HG02610 (cell line): ENCODE measurements at regions not wholly inside any gene's neighbourhood (a gene's known extent, or its start where the extent isn't known, plus 50 kb on each side); places are given as distances from the start of the nearest gene placed in this dataset.
A peak's percentile ranks its signal among the peaks of the same experiment; 100 is the strongest.

Source experiments
- ATAC-seq: cut with Tn5 transposase; IDR thresholded peaks from one replicate; pipeline ENCODE4 v1.9.1; 2021; ENCODE audit warnings: mild to moderate bottlenecking, moderate library complexity; ENCODE audit not compliant: unreplicated experiment

DNA sequence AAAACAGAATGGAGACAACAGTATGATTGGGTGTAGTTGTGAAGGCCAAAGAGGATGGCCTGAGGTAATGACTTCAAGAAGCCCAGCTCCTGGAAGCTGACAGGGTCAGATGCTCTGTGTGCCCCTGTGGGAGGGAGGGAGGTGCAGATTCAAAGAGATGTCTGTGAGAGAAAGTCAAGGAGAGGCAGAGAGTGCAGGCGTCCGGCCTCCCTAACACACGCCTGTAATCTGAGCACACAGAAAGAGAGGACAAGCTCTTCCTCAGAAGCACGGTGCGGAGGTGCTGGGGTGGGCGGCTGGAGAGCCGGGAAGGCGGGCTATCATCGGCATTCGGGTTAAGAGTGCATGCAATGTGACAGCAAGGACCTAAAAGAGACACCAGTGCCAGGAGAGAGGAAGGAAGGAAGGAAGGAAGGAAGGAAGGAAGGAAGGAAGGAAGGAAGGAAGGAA, 238.2 kb upstream of the HES1 start:
- no peak for ATAC-seq

DNA sequence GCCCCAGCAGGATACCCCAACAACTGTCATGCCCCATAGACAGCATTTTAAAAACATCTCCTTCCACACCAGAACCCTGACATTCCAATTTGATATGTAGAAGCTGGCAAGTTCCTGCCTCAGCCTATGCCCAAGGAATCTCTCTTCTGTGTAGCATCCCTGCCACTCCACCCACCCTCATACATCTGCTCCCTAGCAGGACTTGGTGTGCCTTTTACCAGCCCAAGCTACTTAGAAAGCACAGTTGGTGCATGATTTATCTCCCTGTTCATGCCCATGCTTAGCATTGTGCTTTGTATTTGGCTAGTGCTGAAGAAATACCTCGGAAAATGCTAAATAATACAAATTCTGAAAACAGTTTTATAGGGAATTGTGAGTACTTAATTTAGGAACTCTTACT, 236.9 kb upstream of the HES1 start:
- no peak for ATAC-seq

- no peak for ATAC-seq
Measured at GRCh38 chr3:193901007-193901406, 234.9 kb upstream of the HES1 start.

GRCh38 chr3:193902607-193903511, 233.1 kb upstream of the HES1 start:
- ATAC-seq: no peak

- ATAC-seq: no peak
Measured at GRCh38 chr3:193903512-193903817, 232.5 kb upstream of the HES1 start.

DNA sequence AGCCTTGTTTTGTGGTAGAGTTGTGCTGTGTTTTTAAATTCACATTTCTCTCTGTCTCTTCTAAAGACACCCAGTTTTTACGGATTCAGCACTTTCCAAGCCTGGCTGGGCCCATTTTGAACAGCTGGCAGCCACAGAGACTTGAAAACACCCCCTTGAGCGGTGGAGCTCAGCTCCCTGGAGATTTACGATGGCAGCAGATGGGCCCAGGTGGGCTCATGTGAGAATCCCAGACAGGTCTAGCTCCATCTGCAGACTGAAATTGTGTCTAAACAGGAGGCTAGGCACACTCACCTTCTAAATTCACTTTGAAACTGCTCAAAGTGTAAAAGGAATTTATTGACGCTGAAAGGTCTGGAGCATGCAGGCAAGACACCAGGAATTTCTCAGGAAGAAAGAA, 232.0 kb upstream of the HES1 start:
- no peak for ATAC-seq

GRCh38 chr3:193905541-193906396, 230.2 kb upstream of the HES1 start:
- no peak for ATAC-seq

- no peak for ATAC-seq
Measured at GRCh38 chr3:193906849-193907410, 229.0 kb upstream of the HES1 start.

DNA sequence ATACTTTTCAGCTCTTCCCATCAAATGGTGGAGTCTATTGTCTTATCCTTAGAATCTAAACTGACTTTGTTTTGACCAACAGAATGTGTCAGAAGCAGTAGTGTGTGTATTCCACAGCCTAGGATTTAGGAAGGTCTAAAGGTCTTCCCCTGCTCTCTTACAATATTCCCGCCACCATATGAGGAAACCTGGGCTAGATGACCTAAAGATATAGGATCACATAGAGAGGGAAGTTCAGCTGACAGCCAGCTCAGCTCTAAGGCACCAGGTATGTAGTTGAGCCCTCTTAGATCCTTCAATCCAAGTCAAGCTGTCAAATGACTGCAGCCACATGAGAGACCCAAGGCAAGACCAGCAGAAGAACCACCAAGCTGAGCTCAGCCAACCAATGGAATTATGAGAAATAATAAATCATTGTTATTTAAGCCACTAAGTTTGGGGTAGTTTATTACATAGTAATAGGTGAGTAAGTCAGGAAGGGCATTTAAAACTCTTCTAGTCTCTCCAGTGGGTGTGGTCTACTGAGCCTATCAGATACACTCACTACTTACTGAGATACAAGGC, 227.7 kb upstream of the HES1 start:
- no peak for ATAC-seq

- ATAC-seq: peak; percentile 86
Measured at GRCh38 chr3:193909387-193909786, 226.6 kb upstream of the HES1 start.

- no peak for ATAC-seq
Measured at GRCh38 chr3:193910310-193910709, 225.6 kb upstream of the HES1 start.

DNA sequence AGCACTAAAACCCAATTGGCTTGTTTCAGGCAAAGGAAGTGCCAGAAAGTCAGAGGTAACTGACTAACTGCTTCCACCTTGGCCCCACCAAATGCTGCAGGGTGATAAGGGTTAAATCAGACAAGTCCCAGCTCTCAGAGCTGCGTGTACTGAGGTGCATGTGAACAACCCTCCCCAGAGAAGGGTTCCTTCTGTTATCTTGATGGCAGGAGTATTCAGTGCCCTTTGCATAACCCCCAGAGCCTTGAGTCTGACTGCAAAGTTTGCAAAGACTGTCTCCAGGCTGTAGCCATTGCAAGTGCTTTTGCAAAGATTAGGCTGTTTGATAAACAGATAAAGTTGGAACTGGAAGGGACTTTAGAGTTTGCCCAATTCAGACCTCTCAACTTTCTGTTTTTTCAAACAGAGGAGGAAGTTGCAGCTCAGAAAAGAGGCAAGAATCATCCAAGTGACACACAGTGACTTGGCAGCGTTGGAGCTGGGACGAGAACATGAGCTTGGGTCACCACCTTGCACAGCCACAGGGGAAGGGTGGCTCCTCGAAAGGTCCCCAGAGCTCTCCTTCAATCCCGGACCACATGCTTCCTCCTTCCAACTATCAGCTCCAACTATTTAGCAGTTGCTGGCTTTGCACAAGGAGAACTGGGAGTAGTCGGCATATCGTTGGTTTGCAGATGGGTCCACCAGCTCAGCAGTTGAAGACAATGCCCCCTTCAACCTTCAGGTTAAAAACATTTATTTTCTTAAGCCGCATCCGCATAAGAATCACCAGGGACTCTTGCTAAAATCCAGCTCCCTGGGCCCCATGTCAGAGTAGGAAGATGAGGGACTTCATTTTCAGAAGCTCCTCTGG, 224.8 kb upstream of the HES1 start:
- ATAC-seq: no peak

GRCh38 chr3:193911784-193912340, 224.1 kb upstream of the HES1 start:
- no peak for ATAC-seq

DNA sequence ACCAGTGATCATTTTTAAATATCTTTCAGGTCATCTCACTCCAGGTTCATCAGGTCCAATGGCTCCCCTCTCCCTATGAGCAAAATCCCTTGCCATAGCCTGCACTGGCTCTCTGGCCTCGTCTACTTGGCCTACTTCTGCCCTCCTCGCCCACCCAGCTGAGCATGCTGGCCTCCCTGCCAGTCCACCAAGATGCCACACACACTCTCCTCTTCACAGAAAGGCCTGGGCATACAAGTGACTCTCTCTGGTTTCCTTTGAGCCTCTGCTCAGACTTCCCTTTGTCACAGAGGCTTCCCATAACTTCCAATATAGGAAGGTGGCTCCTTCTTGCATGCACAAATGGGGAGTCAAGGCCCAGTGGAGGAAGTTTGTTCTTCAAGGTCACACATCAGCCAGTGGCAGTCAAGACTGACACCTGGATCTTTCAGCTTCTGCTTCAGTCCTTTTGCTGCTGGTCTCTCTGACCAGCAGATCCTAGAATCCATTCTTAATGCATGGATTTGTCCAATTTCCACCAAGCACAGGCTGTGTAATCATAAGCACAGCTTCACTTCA, 223.2 kb upstream of the HES1 start:
- no peak for ATAC-seq

GRCh38 chr3:193914602-193915001, 221.3 kb upstream of the HES1 start:
- no peak for ATAC-seq

DNA sequence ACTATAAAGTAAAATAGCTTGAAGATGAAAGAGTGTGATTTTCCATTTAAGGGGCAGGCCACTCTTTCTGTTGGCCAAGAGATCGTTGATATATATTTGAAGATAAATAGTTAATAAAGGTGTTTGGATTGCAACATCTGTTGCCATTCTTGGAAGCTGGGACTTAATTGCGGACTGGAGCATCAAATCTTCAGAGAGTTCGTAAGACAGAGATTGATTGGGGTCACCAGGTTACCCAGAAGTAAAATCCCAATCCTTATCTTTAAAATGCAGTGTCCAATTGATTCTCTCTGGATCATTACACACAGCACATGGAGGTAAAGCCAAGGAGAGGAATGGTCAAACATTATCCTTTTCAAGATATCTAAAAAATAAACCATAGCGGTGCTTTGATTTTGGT, 220.8 kb upstream of the HES1 start:
- no peak for ATAC-seq

DNA sequence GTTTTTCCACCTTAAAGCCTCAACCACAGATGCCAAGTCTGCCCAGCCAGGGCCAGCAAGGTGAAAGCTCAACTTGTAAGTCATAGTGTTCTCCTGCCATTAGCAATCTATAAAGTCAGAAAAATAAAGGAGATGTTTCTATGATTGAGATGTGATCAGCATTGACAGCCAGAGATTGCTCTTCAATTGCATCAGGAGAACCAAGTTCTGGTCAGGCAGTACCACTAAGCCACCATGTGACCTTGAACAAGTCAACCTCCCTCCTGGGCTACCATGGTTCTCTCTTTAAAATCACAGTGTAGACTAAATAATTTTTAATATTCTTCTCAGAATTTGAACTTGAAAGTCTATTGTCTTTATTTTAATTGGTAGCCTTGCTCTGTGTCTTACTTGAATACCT, 220.3 kb upstream of the HES1 start:
- ATAC-seq: no peak

- no peak for ATAC-seq
Measured at GRCh38 chr3:193917158-193917557, 218.8 kb upstream of the HES1 start.

DNA sequence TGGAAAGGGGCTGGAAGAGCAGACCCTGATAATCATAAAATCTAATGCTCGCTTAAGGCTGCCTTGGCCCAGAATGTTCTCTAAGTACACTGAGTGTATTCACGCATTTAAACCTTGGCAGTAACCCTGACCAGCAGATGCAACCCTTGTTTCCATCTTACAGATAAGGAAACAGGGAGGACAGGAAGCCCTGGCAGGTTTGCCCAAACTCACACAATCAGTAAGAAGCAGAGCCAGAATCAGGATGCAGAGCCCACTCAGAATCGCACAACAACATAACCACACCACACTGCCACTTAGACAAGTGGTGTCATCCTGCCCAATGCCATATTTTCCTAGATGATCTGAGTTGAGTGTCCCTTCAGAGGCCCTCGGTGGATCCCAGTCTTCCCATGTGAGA, 214.5 kb upstream of the HES1 start:
- no peak for ATAC-seq
